MG63 (cell line): ENCODE measurements at regions not wholly inside any gene's neighbourhood (a gene's known extent, or its start where the extent isn't known, plus 50 kb on each side); places are given as distances from the start of the nearest gene placed in this dataset.
"Not testable (repeated sequence)": the region's sequence is repeated elsewhere in the genome, so short reads cannot be mapped to it uniquely, and the experiment has no call there.

ENCODE experiments used
- DNase-seq: peaks from one replicate; pipeline ENCODE4 v3.0.0-alpha.2; 2020
- H3K27me3 ChIP-seq: fragments of 250-450 bp; sonication (Bioruptor Pico); 2 replicates; pipeline ENCODE4 v1.5.1; 2020; ENCODE audit warnings: mild to moderate bottlenecking, moderate library complexity
- H3K36me3 ChIP-seq: fragments of 250-450 bp; sonication (Bioruptor Pico); 2 replicates; pipeline ENCODE4 v1.5.1; 2020; ENCODE audit warnings: mild to moderate bottlenecking, moderate library complexity
- H3K4me3 ChIP-seq: fragments of 250-450 bp; sonication (Bioruptor Pico); 2 replicates; pipeline ENCODE4 v1.5.1; 2020; ENCODE audit warnings: mild to moderate bottlenecking, moderate library complexity
- H3K9me3 ChIP-seq: fragments of 250-450 bp; sonication (Bioruptor Pico); 2 replicates; pipeline ENCODE4 v1.5.1; 2020; ENCODE audit warnings: mild to moderate bottlenecking, moderate library complexity

GRCh38 chr11:106152013-106152412 is 74.6 kb downstream of the AASDHPPT start:
- no peak overlapping the region for H3K4me3 ChIP-seq
- no peaks in the 10 kb centered on the region for H3K27me3 ChIP-seq
- peak; percentile 25 for DNase-seq
- no peaks in the 10 kb centered on the region for H3K9me3 ChIP-seq
- no peaks in the 10 kb centered on the region for H3K36me3 ChIP-seq

- no peaks in the 10 kb centered on the region for H3K9me3 ChIP-seq
- H3K27me3 ChIP-seq = no peaks in the 10 kb centered on the region
- DNase-seq = no peak
- H3K4me3 ChIP-seq = no peak overlapping the region
- H3K36me3 ChIP-seq = no peaks in the 10 kb centered on the region
These were observed 75.4 kb downstream of the AASDHPPT start for GRCh38 chr11:106152824-106153223.

DNA sequence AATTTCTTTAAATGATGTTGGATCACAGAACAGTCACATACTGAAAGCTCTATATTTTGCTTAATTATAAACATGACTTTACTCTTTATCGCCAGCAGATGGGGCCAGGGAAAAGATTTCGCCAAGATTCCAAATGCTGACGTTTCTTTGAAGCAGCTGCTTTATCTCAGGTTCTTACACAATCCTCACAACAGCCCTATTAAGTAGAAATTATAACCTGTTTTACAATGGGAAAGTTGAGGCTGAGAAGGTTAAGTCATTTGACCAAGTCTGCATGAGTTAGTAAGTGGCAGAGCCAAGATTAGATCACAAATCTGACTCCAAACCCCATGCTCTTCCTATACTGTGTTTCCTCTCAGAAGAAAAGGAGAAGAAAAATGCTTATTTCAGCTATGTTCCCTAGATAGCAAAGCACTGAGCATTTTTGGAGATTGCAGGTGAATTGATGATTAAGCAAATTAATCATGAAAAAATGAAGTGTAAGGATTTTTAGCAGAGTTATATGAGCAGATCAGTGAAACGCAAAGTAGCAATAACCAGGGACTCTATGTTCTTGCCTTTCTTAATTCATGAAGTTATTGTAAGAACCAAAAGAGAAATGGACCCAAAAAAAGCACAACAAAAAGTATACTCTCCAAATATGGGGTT is 79.0 kb downstream of the AASDHPPT start:
- peak; percentile 7 for DNase-seq
- Histone ChIP-seq H3K36me3 (no peaks in the 10 kb centered on the region), H3K9me3 (no peaks in the 10 kb centered on the region), H3K27me3 (no peaks in the 10 kb centered on the region), H3K4me3 (no peak overlapping the region)

- no peak for DNase-seq
- no peaks in the 10 kb centered on the region for H3K36me3 ChIP-seq
- no peaks in the 10 kb centered on the region for H3K27me3 ChIP-seq
- H3K9me3 ChIP-seq = no peaks in the 10 kb centered on the region
- H3K4me3 ChIP-seq = no peak overlapping the region
These were observed 80.9 kb downstream of the AASDHPPT start for GRCh38 chr11:106158406-106158805.

GRCh38 chr11:106159836-106160235 is 82.4 kb downstream of the AASDHPPT start:
- Histone ChIP-seq H3K9me3 (no peaks in the 10 kb centered on the region), H3K36me3 (no peaks in the 10 kb centered on the region), H3K4me3 (no peak overlapping the region), H3K27me3 (no peaks in the 10 kb centered on the region)
- no peak for DNase-seq

- Histone ChIP-seq H3K9me3 (no peaks in the 10 kb centered on the region), H3K4me3 (no peak overlapping the region)
- DNase-seq = no peak
These were observed 83.0 kb downstream of the AASDHPPT start for GRCh38 chr11:106160494-106160893.

GRCh38 chr11:106161775-106162634 is 84.5 kb downstream of the AASDHPPT start:
- no peaks in the 10 kb centered on the region for H3K27me3 ChIP-seq
- no peaks in the 10 kb centered on the region for H3K9me3 ChIP-seq
- H3K36me3 ChIP-seq = no peaks in the 10 kb centered on the region
- DNase-seq = no peak
- no peak overlapping the region for H3K4me3 ChIP-seq

More at GRCh38 chr11:106160494-106160893, 83.0 kb downstream of the AASDHPPT start:
- H3K27me3 ChIP-seq = no peaks in the 10 kb centered on the region
- no peaks in the 10 kb centered on the region for H3K36me3 ChIP-seq

GRCh38 chr11:106167085-106167484 is 89.6 kb downstream of the AASDHPPT start:
- Histone ChIP-seq H3K27me3 (no peaks in the 10 kb centered on the region), H3K9me3 (peaks cover 8% of the 10 kb centered on the region; the same call in 1 of the 2 replicates), H3K36me3 (no peaks in the 10 kb centered on the region), H3K4me3 (no peak overlapping the region)
- DNase-seq = no peak

DNA sequence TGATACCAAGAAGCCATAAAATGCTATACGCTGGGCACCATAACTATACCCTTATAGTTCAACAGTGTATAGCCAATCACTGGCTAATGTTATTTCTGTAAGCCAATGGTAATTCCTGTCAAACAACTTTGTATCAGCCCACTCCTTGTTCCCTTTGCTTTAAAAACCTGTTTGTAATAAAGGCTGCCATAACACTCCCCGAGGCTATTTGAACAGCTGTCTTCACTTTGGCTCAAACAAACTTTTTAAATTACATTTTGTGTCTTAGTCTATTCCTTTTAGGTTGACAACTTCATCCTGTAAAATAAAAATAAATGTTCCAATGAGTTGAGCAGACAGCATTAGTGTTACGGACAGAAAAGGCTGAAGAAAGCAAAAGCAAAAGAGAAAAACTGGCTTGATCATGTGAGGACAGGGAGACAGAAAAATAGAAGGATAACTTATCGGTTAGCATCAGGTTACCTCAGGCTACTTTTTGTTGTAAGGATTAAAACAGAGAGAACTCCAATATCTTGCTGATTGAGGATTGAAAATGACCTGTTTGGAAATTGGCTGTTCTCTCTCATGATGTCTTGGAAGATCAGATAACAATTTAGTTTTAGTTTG is 95.0 kb downstream of the AASDHPPT start:
- H3K4me3 ChIP-seq = no peak overlapping the region
- DNase-seq = no peak
- H3K36me3 ChIP-seq = no peaks in the 10 kb centered on the region
- no peaks in the 10 kb centered on the region for H3K27me3 ChIP-seq
- H3K9me3 ChIP-seq = peaks cover 6% of the 10 kb centered on the region; the same call in 1 of the 2 replicates

DNA sequence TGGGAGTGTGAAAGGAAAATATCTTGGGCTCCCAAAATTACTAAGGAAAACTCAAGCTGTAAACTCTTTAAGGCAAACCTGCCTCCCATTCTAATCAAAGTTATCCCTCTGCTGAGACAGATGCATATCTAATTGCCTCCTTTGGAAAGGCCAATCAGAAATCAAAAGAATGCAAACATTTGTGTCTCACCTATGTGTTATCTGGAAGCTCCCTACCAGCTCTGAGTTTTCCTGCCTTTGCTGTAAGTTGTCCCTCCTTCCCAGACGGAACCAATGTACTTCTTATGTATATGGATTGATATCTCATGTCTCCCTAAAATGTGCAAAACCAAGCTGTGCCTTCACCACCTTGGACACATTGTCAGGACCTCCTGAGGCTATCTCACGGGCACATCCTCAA is 95.8 kb downstream of the AASDHPPT start:
- H3K36me3 ChIP-seq = no peaks in the 10 kb centered on the region
- no peaks in the 10 kb centered on the region for H3K9me3 ChIP-seq
- no peaks in the 10 kb centered on the region for H3K27me3 ChIP-seq
- no peak overlapping the region for H3K4me3 ChIP-seq
- DNase-seq = no peak

- H3K27me3 ChIP-seq, H3K4me3 ChIP-seq, DNase-seq, H3K9me3 ChIP-seq, H3K36me3 ChIP-seq: not testable (repeated sequence)
These were observed 96.5 kb downstream of the AASDHPPT start for GRCh38 chr11:106174003-106174402.

DNA sequence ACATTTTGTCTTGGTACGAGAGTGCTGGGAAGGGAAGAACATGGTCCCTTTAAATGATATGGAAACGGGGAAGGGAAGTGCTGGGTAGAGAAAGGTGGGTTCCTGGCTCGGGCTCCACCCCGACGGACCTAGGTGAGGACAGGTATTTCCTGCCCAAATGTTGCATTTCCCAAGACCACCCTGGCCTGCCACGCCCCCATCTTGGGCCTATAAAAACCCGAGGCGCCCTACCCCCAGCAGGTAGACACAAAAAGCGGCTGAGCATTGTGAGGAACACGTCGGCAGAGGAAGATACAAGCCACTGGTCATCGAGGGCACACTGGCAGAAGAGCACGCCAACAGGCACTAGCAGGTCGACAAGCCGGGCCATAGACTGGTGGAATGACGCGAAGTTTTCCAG is 99.4 kb downstream of the AASDHPPT start:
- no peak for DNase-seq
- no peaks in the 10 kb centered on the region; the same call in 1 of the 2 replicates for H3K9me3 ChIP-seq

GRCh38 chr11:106177311-106177710 is 99.8 kb downstream of the AASDHPPT start:
- Histone ChIP-seq H3K9me3 (no peaks in the 10 kb centered on the region; the same call in 1 of the 2 replicates), H3K27me3 (no peaks in the 10 kb centered on the region), H3K4me3 (no peak overlapping the region), H3K36me3 (no peaks in the 10 kb centered on the region)
- no peak for DNase-seq

More for the DNA sequence above, 99.4 kb downstream of the AASDHPPT start:
- no peaks in the 10 kb centered on the region for H3K27me3 ChIP-seq
- H3K36me3 ChIP-seq = no peaks in the 10 kb centered on the region
- H3K4me3 ChIP-seq = no peak overlapping the region

DNA sequence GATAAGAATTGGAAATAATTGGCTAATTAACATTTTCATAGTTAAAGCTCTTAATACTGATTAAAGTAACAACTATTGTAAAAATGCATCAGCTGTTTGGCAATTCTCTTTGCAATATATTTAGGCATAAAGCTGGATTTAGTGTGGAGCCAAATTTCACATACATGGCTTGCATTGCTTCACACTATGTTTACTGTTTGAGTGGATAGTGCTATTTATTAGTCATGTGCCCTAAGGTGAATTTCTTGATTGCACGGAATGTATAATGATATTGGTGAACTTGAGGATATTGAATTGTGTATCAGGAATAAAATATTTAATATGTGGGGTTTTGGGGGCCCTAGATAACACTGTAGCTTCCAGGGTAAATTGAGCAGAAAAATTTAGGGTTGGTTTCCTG is 100.9 kb downstream of the AASDHPPT start:
- DNase-seq = no peak
- Histone ChIP-seq H3K9me3 (no peaks in the 10 kb centered on the region; the same call in 1 of the 2 replicates), H3K27me3 (no peaks in the 10 kb centered on the region), H3K36me3 (no peaks in the 10 kb centered on the region), H3K4me3 (no peak overlapping the region)

DNA sequence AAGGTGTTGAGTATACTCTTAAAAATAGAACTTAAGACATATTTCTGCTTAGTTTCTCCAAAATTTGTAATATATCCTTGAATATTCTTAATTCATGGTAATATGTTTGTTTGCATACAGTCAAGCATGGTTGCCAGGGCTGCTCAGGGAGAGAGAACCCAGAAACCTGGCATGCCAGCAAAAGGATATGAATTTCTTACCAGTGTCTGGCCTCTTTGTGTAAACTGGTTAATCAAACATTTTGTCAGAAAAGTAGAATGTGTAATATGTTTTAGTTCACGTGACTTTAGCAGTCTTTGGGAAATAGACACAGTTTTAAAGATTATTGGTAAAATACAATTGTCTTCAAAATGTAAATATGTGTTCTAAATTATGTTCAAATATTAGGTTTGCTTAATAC is 101.6 kb downstream of the AASDHPPT start:
- no peak overlapping the region for H3K4me3 ChIP-seq

GRCh38 chr11:106186630-106187029 is 109.2 kb downstream of the AASDHPPT start:
- Histone ChIP-seq H3K27me3 (no peaks in the 10 kb centered on the region), H3K36me3 (no peaks in the 10 kb centered on the region)
- DNase-seq = no peak

More for the DNA sequence above, 101.6 kb downstream of the AASDHPPT start:
- DNase-seq = no peak
- Histone ChIP-seq H3K9me3 (no peaks in the 10 kb centered on the region; the same call in 1 of the 2 replicates), H3K27me3 (no peaks in the 10 kb centered on the region), H3K36me3 (no peaks in the 10 kb centered on the region)

DNA sequence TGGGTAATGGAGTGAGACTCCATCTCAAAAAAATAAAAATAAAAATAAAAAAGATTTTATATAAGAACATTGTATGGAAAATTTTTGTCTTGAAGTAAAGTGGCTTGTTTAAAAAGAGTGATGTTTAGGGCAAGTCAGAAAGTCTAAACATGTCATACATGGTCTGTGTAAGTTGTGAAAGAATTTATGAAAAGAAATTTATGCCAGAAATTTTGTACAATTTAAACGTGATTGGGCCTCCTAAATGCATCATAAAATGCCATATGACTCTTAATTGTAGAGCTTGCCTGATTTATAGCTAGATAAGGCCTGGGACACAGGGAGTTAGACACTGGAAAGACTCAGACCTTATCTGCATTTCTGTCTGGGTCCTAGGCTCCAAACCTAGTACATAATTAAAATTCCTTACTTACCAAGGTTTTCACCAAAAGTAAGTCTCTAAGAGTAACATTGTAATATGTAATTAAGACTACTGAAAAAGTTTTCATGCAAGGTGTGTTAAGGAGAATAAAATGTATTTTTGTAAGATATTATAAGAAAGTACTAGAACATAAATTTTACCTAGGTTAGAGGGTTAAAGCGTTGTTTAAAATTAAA is 110.5 kb downstream of the AASDHPPT start:
- no peak overlapping the region for H3K4me3 ChIP-seq
- no peak for DNase-seq
- no peaks in the 10 kb centered on the region for H3K27me3 ChIP-seq
- peaks cover 8% of the 10 kb centered on the region for H3K9me3 ChIP-seq
- no peaks in the 10 kb centered on the region for H3K36me3 ChIP-seq

More at GRCh38 chr11:106186630-106187029, 109.2 kb downstream of the AASDHPPT start:
- Histone ChIP-seq H3K4me3 (no peak overlapping the region), H3K9me3 (peaks cover 8% of the 10 kb centered on the region)
